ENCODE measurements at regions not wholly inside any gene's neighbourhood (a gene's known extent, or its start where the extent isn't known, plus 50 kb on each side); places are given as distances from the start of the nearest gene placed in this dataset.

DNA sequence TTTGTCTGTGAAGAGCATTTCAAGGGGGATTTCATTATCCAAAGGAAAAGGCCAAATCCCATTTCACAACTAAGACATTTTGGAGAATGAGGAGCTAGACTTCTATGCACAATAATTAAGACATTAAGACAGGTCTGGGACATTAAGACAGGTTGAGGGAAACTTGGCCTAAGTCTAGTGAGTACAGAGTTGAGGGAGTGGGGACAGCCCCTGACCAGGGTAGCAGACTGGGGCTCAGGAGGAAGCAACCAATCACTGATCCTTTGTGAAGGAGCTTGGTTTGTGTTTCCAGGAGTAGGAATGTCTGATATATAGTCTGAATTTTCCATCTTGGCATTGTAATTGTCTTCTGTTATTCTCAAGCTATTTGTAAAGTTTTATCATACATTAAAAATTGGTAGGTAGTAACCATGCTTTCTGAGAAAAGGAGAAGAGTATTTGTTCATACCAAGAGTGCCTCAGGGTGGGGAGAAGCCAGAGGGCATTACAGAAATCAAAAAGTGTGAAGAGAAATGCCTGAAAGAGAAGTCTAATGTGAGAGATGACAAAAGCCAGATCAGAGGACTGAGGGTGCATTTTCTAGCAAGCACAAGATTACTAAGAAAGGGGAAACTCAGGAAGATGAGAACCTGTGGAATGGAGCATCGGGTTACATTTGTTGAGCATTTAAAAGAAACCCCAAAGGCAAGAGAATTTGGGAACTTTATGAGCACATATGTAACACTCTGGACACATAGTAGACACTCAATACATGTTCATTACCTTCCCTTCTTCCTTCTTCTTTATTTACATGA is 189.3 kb upstream of the PIK3R1 start:
- no TSS peak for BruUV-seq (replicated peaks)
- FAIRE-seq = no peak

More for the DNA sequence above, 189.3 kb upstream of the PIK3R1 start:
- Histone ChIP-seq H3K4me2 (ENCODE audit: insufficient read depth, low read length) (no peak overlapping the region), H4K20me1 (replicated peaks; ENCODE audit: control insufficient read depth, extremely low read depth, insufficient read depth, low read length) (no peaks in the 10 kb centered on the region), H3K36me3 (ENCODE audit: control insufficient read depth in 2 of 2, extremely low read depth in 1 of 2, insufficient read depth in 2 of 2, low read length in 2 of 2) (no peaks in the 10 kb centered on the region), H3K79me2 (ENCODE audit: control insufficient read depth, insufficient read depth, low read length) (no peaks in the 10 kb centered on the region), H3K9ac (replicated peaks; ENCODE audit: extremely low read depth, insufficient read depth, low read length) (no peak overlapping the region), H3K27ac (ENCODE audit: insufficient read depth, low read depth, low read length) (no peak overlapping the region), H3K9me3 (replicated peaks; ENCODE audit: control insufficient read depth, insufficient read depth, low read length) (no peaks in the 10 kb centered on the region), H3K9me1 (replicated peaks; ENCODE audit: control insufficient read depth, extremely low read depth, insufficient read depth, low read length) (no peaks in the 10 kb centered on the region), H3K4me1 (ENCODE audit: control insufficient read depth, extremely low read depth, insufficient read depth, low read length) (peaks cover 26% of the 10 kb centered on the region), H2AFZ (ENCODE audit: low read depth, low read length) (no peak overlapping the region), H3K27me3 (ENCODE audit: control insufficient read depth in 2 of 2, insufficient read depth in 2 of 2, low read length in 2 of 2) (no peaks in the 10 kb centered on the region), H3K4me3 (replicated peaks in 1 of 3; ENCODE audit: insufficient read depth in 1 of 3, low read depth in 1 of 3, low read length in 3 of 3) (no peak overlapping the region)
- dilution Hi-C loops (cut with MboI; ENCODE audit: extremely low pct_ligation_motif_present, low sequenced_read_pairs) (no loop called here), intact Hi-C loops (cut with micrococcal nuclease) (no loop called here)
- TF ChIP-seq POLR2AphosphoS5 (IDR thresholded peaks at IDR 0.05; ENCODE audit: insufficient read depth, low read depth, low read length) (no peak), GATA2 (IDR thresholded peaks at IDR 0.05; ENCODE audit: insufficient read depth, insufficient read length, low read depth, low read length) (no peak), EZH2 (IDR thresholded peaks at IDR 0.05; ENCODE audit: borderline replicate concordance, low read depth, low read length, severe bottlenecking) (no peak), MYC (IDR thresholded peaks at IDR 0.05; ENCODE audit: low read depth, low read length) (no peak), POLR2A (IDR thresholded peaks at IDR 0.05; ENCODE audit: low read depth, low read length) (no peak), FOS (IDR thresholded peaks at IDR 0.05; ENCODE audit: borderline replicate concordance, insufficient read depth, low read length) (no peak), JUN (IDR thresholded peaks at IDR 0.05; ENCODE audit: borderline replicate concordance, insufficient read depth, insufficient read length, low read depth) (no peak)
- TF ChIP-seq, protein P1, sequence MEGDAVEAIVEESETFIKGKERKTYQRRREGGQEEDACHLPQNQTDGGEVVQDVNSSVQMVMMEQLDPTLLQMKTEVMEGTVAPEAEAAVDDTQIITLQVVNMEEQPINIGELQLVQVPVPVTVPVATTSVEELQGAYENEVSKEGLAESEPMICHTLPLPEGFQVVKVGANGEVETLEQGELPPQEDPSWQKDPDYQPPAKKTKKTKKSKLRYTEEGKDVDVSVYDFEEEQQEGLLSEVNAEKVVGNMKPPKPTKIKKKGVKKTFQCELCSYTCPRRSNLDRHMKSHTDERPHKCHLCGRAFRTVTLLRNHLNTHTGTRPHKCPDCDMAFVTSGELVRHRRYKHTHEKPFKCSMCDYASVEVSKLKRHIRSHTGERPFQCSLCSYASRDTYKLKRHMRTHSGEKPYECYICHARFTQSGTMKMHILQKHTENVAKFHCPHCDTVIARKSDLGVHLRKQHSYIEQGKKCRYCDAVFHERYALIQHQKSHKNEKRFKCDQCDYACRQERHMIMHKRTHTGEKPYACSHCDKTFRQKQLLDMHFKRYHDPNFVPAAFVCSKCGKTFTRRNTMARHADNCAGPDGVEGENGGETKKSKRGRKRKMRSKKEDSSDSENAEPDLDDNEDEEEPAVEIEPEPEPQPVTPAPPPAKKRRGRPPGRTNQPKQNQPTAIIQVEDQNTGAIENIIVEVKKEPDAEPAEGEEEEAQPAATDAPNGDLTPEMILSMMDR (IDR thresholded peaks at IDR 0.05; ENCODE audit: extremely low read depth in 1 of 2, insufficient read depth in 1 of 2, low read depth in 1 of 2, low read length in 2 of 2) = no peak
- TF ChIP-seq, protein P2, sequence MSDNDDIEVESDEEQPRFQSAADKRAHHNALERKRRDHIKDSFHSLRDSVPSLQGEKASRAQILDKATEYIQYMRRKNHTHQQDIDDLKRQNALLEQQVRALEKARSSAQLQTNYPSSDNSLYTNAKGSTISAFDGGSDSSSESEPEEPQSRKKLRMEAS (IDR thresholded peaks at IDR 0.05; ENCODE audit: insufficient read depth, insufficient read length) = no peak
- POLR2A ChIA-PET = no interaction called here
- no peak for DNase-seq (ENCODE audit: low read depth, low spot score)
- CTCF ChIA-PET = no interaction called here

Measured in endothelial cell of umbilical vein (primary cell).